Aorta (tissue), 5 donors: ENCODE measurements at regions not wholly inside any gene's neighbourhood (a gene's known extent, or its start where the extent isn't known, plus 50 kb on each side); places are given as distances from the start of the nearest gene placed in this dataset.

ENCODE experiments used
- ATAC-seq: fragments of 200-7000 bp; cut with Tn5 transposase; one replicate; pipeline ENCODE4 v1.9.1; 2022; ENCODE audit warnings: moderate library complexity; ENCODE audit not compliant: low FRiP score
- DNase-seq, 2 donors: peaks; one replicate each; pipeline ENCODE4 v3.0.0-alpha.2; 2020
- H3K27ac ChIP-seq, 2 donors: one replicate each; pipeline ENCODE4 v1.5.1; 2013; ENCODE audit warnings: low read length in 2 of 2, mild to moderate bottlenecking in 2 of 2, moderate library complexity in 2 of 2, control low read depth in 1 of 2, inconsistent platforms in 1 of 2, low read depth in 1 of 2
- H3K27me3 ChIP-seq, 2 donors: one replicate each; pipeline ENCODE4 v1.6.1; 2013; ENCODE audit warnings: control low read depth in 1 of 2, low read length in 1 of 2, mild to moderate bottlenecking in 1 of 2, moderate library complexity in 1 of 2; ENCODE audit not compliant: insufficient read depth in 2 of 2, control insufficient read depth in 1 of 2
- H3K36me3 ChIP-seq, 2 donors: one replicate each; pipeline ENCODE4 v1.6.1; 2013; ENCODE audit warnings: control low read depth in 1 of 2, low read length in 1 of 2, mild to moderate bottlenecking in 1 of 2; ENCODE audit not compliant: insufficient read depth in 2 of 2, control insufficient read depth in 1 of 2
- H3K4me1 ChIP-seq, 2 donors: one replicate each; pipeline ENCODE4 v1.6.1; 2013; ENCODE audit warnings: low read length in 2 of 2, control low read depth in 1 of 2, mild to moderate bottlenecking in 1 of 2, moderate library complexity in 1 of 2; ENCODE audit not compliant: insufficient read depth in 2 of 2, control insufficient read depth in 1 of 2
- H3K4me3 ChIP-seq, 2 donors: one replicate each; pipeline ENCODE4 v1.5.1; 2013; ENCODE audit warnings: low read length in 2 of 2, control low read depth in 1 of 2, mild to moderate bottlenecking in 1 of 2
- H3K9me3 ChIP-seq: one replicate; pipeline ENCODE4 v1.6.1; 2013; ENCODE audit warnings: mild to moderate bottlenecking, low read length; ENCODE audit not compliant: control insufficient read depth
- WGBS, 2 donors: extraction: QIAGEN DNeasy Blood & Tissue Kit; methylation state at CpG; one replicate each; pipeline ENCODE4 v1.1.7; 2013; 5-methylcytosine and 5-hydroxymethylcytosine counted together
- intact Hi-C, 2 donors: fragments of 100-400 bp; cut with DNase I; formaldehyde crosslinking; loops; one replicate each; pipeline versions ENCODE4 v1.14.2 to v1.15.0; 2022
- donor health status: healthy with polysubstance abuse.
- donor health status: Bipolar disorder and iron deficiency.
- donor health status: DM: no; HTN: no; CAD: no.
- donor health status: DM: no; HTN: no; CAD: no.
- donor health status: DM: yes; HTN: yes; CAD: no.

DNA sequence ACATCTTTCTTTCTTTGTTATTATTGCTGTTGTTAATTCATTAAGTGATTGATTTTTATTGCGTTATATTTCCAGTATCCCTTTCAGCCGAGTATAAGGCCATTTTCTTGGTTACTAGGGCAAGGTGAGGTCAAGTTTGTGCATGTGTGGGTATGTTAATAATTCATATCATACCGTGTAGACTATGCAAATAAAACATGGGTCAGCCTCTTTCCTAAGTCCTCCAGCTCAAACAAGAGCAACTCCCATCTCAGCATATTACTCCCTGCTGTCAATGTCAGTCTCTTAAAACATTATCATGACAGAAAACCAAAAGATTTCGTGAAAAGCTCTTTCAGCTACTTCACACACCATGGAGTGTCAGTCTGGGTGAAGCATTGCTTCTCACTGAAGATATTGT is 103.9 kb upstream of the ST8SIA2 start:
- ATAC-seq (no peak), DNase-seq (no peak)
- Histone ChIP-seq H3K4me3 (no peak overlapping the region), H3K27ac (no peak overlapping the region), H3K9me3 (no peaks in the 10 kb centered on the region), H3K36me3 (no peaks in the 10 kb centered on the region), H3K4me1 (no peaks in the 10 kb centered on the region), H3K27me3 (peaks cover 0 to 2% of the 10 kb centered on the region in 2 donors)
- intact Hi-C loops: no loop called here
- 56 to 64% methylated on average over 4 of the region's 4 CpGs for WGBS, 2 donors

DNA sequence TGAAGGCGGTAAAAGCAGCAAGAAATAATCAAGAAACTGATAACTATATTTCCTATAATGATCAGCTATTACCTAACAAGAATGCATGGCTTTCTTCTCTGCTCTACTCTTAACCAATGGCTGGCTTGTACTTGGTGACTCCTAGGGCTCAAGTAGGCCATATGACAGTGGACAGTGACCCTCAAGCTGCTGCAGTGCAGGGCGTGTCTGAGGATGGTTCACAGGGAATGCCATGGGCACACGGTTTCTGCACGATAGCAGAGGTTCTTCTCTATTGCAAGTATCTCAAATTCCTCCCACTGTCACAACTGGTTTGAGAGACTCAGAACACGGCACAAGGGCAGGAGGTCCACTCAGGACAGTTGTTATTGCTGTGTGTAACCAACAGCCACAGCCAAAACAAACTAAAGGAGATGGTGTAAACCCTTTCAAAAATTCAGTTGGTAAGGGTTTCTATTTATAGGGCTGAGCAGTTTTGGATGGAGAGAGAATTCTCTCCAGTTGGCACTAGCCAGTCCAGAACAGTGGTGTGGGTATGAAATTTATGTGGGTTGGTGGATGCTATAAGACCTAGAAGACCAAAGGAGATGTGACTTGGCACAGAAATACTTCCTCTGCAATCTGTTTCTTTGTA is 103.2 kb upstream of the ST8SIA2 start:
- H3K36me3 ChIP-seq: no peaks in the 10 kb centered on the region
- no peak overlapping the region for H3K27ac ChIP-seq
- peaks cover 0 to 2% of the 10 kb centered on the region in 2 donors for H3K27me3 ChIP-seq
- H3K9me3 ChIP-seq: no peaks in the 10 kb centered on the region
- no peak for ATAC-seq
- 69 to 76% methylated on average over 5 of the region's 5 CpGs for WGBS, 2 donors
- no peaks in the 10 kb centered on the region for H3K4me1 ChIP-seq
- no peak for DNase-seq
- intact Hi-C loops: no loop called here
- no peak overlapping the region for H3K4me3 ChIP-seq

DNA sequence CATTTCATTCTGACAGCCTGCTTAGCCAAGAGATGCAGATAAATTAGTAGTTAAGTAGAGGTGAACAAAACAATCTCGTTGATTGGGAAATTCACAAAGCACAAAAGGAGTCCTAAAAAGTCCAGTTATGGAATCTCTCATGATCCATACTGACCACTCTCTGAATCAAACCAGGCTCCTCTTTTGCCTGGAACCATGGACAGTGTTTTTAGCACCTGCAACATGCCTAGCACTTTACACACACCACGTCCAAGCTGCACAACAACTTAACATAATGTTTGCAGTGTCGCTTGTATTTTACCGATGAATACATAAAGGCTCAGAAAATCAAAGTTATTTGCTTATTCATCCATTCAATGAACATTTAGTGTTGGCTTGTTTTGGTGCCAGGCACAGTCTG is 101.8 kb upstream of the ST8SIA2 start:
- intact Hi-C loops: no loop called here
- ATAC-seq: no peak
- Histone ChIP-seq H3K36me3 (no peaks in the 10 kb centered on the region), H3K4me1 (no peaks in the 10 kb centered on the region), H3K4me3 (no peak overlapping the region), H3K9me3 (no peaks in the 10 kb centered on the region), H3K27ac (no peak overlapping the region), H3K27me3 (peaks cover 0 to 2% of the 10 kb centered on the region in 2 donors)
- WGBS, 2 donors: 76 to 81% methylated on average over 4 of the region's 4 CpGs
- DNase-seq: no peak

DNA sequence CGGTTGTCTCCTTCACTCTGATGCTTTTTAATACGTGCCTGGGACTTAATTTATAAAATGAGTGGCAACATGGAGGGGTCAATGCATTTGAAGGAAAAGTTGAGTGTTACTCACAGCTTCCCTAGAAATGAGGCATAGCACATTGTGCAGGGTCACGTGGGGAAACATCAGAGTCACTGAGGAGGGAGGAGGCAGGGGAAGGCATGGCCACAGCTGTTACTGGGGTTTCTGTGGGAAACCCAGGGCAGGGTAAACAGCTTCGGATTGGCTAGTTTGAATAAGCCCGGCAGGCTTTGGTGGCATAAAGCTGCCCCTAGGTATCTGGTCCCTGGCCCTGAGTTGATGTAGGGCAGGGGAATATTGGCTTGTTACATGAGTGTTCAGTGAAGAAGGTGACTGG is 98.9 kb upstream of the ST8SIA2 start:
- Histone ChIP-seq H3K36me3 (no peaks in the 10 kb centered on the region), H3K27me3 (peaks cover 0 to 2% of the 10 kb centered on the region in 2 donors), H3K4me3 (no peak overlapping the region), H3K4me1 (no peaks in the 10 kb centered on the region), H3K27ac (no peak overlapping the region), H3K9me3 (no peaks in the 10 kb centered on the region)
- WGBS, 2 donors: 45 to 53% methylated on average over 5 of the region's 5 CpGs
- DNase-seq (no peak), ATAC-seq (no peak)
- intact Hi-C loops: no loop called here

DNA sequence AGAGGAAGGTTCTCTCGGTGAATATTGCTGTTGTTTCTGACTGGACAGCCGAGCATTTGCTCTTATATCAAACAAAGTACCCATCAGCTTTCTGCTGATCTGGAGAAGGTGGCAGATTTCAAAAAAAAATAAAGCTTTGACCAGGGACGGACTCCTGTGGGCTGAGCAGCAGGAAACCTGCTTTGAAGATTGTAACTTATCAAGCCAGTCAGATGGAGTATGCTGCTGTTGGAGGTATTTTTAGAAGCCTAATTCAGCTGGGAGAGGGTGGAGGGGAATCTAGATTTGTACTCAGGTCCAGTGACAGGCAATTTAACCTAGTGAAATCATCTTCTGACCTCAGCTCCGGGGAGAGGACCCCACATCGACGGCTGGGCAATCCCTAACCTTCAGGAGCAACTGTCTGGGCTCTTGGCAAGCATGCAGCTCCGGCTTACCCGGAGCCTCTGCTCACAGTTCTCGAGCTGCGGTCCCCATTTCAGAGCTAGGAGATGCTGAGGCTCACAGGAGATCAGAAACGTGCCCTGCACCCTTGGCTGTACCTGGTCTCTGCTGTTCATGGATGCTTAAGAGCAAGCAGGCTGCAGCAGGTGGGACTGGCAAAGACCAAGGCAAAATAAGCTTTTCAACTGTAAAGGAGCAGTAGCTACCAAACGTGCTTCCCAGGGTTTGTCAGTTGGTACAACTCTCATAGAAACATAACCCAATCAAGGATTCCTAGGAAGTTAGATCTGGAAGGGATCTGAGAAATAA is 89.3 kb upstream of the ST8SIA2 start:
- 45 to 47% methylated on average over 12 of the region's 12 CpGs for WGBS, 2 donors
- ATAC-seq: no peak
- Histone ChIP-seq H3K4me3 (no peak overlapping the region), H3K36me3 (no peaks in the 10 kb centered on the region), H3K27ac (no peak overlapping the region), H3K4me1 (no peaks in the 10 kb centered on the region), H3K27me3 (no peaks in the 10 kb centered on the region), H3K9me3 (peaks cover 1% of the 10 kb centered on the region)
- no peak for DNase-seq
- intact Hi-C loops: no loop called here

DNA sequence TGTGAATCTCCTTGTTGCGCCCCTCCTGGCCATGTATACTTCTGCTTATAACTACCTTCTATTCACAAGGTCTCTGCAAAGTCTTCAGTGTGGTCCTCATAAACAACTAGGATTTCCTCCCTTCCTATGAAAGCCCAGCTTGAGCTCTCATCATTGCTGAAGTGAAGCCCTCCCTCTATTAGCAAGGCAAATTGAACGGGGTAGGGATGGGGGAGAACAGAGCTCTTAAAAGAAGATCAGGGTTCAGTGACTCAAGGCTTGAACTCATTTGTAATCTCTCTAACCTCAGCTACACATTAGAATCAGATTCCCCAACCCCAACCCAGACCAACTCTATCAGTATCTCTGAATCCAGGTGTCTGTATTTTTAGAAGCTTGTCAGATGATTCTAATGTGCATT is 88.3 kb upstream of the ST8SIA2 start:
- intact Hi-C loops: no loop called here
- H3K27ac ChIP-seq: no peak overlapping the region
- H3K9me3 ChIP-seq: peaks cover 1% of the 10 kb centered on the region
- WGBS, 2 donors: 58% methylated on average over 2 of the region's 2 CpGs
- no peak overlapping the region for H3K4me3 ChIP-seq
- DNase-seq (no peak), ATAC-seq (no peak)
- no peaks in the 10 kb centered on the region for H3K27me3 ChIP-seq
- no peaks in the 10 kb centered on the region for H3K4me1 ChIP-seq
- H3K36me3 ChIP-seq: no peaks in the 10 kb centered on the region

DNA sequence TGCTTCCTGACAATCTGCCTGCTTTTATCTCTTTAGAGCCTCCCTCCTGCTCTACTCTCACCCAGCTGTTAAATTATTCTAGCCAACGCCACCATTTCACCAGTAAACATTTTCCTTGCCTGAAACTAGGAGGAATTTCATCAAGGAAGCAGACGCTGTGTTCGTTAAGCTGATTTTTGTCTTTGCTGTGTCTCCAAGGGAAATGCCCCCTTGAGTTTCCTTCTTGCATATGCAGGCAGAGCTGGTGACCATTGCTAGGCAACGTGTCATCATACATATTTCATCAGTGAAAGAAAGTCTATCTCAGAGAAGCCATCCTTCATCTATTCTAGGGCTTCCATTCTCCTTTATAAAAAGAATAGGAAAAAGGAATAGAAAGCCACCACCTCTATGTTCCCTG is 87.0 kb upstream of the ST8SIA2 start:
- intact Hi-C loops: no loop called here
- ATAC-seq: no peak
- no peaks in the 10 kb centered on the region for H3K27me3 ChIP-seq
- DNase-seq: no peak
- H3K4me1 ChIP-seq: no peaks in the 10 kb centered on the region
- H3K9me3 ChIP-seq: peaks cover 2% of the 10 kb centered on the region
- whole genome bisulfite sequencing, 2 donors: 6 to 12% methylated on average over 4 of the region's 4 CpGs
- no peak overlapping the region for H3K4me3 ChIP-seq
- H3K36me3 ChIP-seq: no peaks in the 10 kb centered on the region
- H3K27ac ChIP-seq: no peak overlapping the region

DNA sequence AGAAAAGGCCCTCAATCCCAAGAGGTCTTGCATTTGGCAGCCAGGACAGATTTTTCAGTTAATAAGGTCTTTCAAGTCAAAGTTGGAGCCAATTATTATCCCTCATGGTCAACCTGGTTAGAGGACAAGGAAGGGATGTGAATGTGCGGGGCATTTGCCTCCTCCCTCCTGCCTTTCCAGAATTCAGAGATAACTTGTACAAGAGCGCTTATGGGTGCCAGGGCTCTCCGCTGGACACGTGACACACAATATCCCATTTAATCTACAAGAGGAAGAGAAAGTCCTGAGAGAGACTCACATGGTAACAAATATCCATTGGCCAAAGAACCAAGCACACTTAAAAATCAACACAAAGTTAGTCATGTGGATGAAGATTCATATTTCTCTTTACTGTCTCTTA is 78.5 kb upstream of the ST8SIA2 start:
- H3K4me3 ChIP-seq: no peak overlapping the region
- no peaks in the 10 kb centered on the region for H3K4me1 ChIP-seq
- DNase-seq: no peak
- WGBS, 2 donors: 69 to 77% methylated on average over 4 of the region's 4 CpGs
- no peaks in the 10 kb centered on the region for H3K36me3 ChIP-seq
- ATAC-seq: no peak
- no peak overlapping the region for H3K27ac ChIP-seq
- intact Hi-C loops: no loop called here
- H3K27me3 ChIP-seq: peaks cover 0 to 2% of the 10 kb centered on the region in 2 donors
- peaks cover 11% of the 10 kb centered on the region for H3K9me3 ChIP-seq

DNA sequence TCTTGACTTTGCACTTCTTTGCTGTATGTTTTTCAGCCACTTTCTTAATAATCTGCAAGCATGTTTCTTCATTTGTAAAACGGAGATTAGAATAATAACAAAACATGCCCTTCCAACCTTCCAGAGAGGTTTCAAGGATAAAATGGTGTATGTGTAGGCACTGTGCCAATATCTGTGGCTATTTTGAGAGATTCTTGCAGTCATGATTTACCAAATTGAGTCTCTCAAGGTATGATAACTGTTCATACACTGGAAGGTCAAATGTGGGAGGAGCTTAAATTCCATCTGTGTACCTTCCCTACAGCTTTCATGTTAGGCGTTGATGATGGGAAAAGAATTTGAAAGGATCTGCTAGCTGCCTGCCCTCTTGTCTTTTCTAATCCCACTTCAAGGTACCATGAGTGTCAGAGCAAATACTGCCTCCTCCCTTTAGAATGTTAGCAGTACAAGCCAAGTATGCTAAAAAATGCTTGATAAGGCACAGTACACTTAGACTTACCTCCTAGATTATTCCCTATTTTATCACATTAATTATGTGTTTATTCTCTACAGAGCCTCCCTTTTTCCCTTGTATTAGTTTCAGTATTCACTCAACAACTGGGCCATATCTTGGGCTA is 78.0 kb upstream of the ST8SIA2 start:
- H3K36me3 ChIP-seq: no peaks in the 10 kb centered on the region
- H3K27me3 ChIP-seq: peaks cover 0 to 2% of the 10 kb centered on the region in 2 donors
- H3K27ac ChIP-seq: no peak overlapping the region
- intact Hi-C loops: no loop called here
- no peak for DNase-seq
- H3K4me1 ChIP-seq: no peaks in the 10 kb centered on the region
- no peak for ATAC-seq
- H3K9me3 ChIP-seq: peaks cover 11% of the 10 kb centered on the region
- 24 to 27% methylated on average over 2 of the region's 2 CpGs for WGBS, 2 donors
- no peak overlapping the region for H3K4me3 ChIP-seq
